OCI-LY1 (cell line): ENCODE measurements at regions not wholly inside any gene's neighbourhood (a gene's known extent, or its start where the extent isn't known, plus 50 kb on each side); places are given as distances from the start of the nearest gene placed in this dataset.

ENCODE experiments used
- H2AFZ ChIP-seq: fragments of 200-600 bp; sonication (generic), shearing (Covaris generic); 2 replicates; pipeline ENCODE4 v1.6.0; 2014; ENCODE audit warnings: antibody characterized with exemption, mild to moderate bottlenecking, low read length
- H3F3A ChIP-seq: fragments of 200-600 bp; sonication (generic), shearing (Covaris generic); 2 replicates; pipeline ENCODE4 v1.6.0; 2014; ENCODE audit warnings: mild to moderate bottlenecking, antibody characterized with exemption, low read length, moderate library complexity; ENCODE audit not compliant: insufficient read depth
- H3K27ac ChIP-seq: fragments of 200-600 bp; sonication (generic); 2 replicates; pipeline ENCODE4 v1.5.1; 2014; ENCODE audit warnings: low read length, mixed run types, mild to moderate bottlenecking, low read depth; ENCODE audit not compliant: poor library complexity, severe bottlenecking
- H3K27me3 ChIP-seq: fragments of 200-600 bp; sonication (generic); 2 replicates; pipeline ENCODE4 v1.6.0; 2014; ENCODE audit warnings: antibody characterized with exemption, mild to moderate bottlenecking, low read length, moderate library complexity; ENCODE audit not compliant: insufficient read depth
- H3K36me3 ChIP-seq: fragments of 200-600 bp; sonication (generic); 2 replicates; pipeline ENCODE4 v1.6.1; 2014; ENCODE audit warnings: mild to moderate bottlenecking, antibody characterized with exemption, low read length, moderate library complexity, mixed read lengths; ENCODE audit not compliant: insufficient read depth
- H3K4me1 ChIP-seq: fragments of 200-600 bp; sonication (generic); 2 replicates; pipeline ENCODE4 v1.5.1; 2014; ENCODE audit warnings: mild to moderate bottlenecking, low read length, moderate library complexity; ENCODE audit not compliant: insufficient read depth, severe bottlenecking
- H3K4me2 ChIP-seq: fragments of 200-600 bp; sonication (generic), shearing (Covaris generic); 2 replicates; pipeline ENCODE4 v1.6.1; 2014; ENCODE audit warnings: low read length
- H3K4me3 ChIP-seq: fragments of 200-600 bp; sonication (generic); 2 replicates; pipeline ENCODE4 v1.5.1; 2014; ENCODE audit warnings: low read length, low read depth, mild to moderate bottlenecking, mixed read lengths; ENCODE audit not compliant: poor library complexity, severe bottlenecking
- H3K79me2 ChIP-seq: fragments of 200-600 bp; shearing (Covaris generic); 2 replicates; pipeline ENCODE4 v1.6.1; 2016; ENCODE audit warnings: mixed run types, low read length, mixed read lengths; ENCODE audit not compliant: insufficient read depth
- H3K9ac ChIP-seq: fragments of 200-600 bp; sonication (generic), shearing (Covaris generic); 2 replicates; pipeline ENCODE4 v1.6.1; 2014; ENCODE audit warnings: mild to moderate bottlenecking, low read length, mixed read lengths
- H3K9me2 ChIP-seq: fragments of 200-600 bp; sonication (generic), shearing (Covaris generic); 2 replicates; pipeline ENCODE4 v1.6.1; 2014; ENCODE audit warnings: low read depth, mild to moderate bottlenecking, low read length, mixed read lengths
- H3K9me3 ChIP-seq: fragments of 200-600 bp; shearing (Covaris generic); 2 replicates; pipeline ENCODE4 v1.6.1; 2014; ENCODE audit warnings: low read length, mixed read lengths
- H4K20me1 ChIP-seq: fragments of 200-600 bp; sonication (generic), shearing (Covaris generic); 2 replicates; pipeline ENCODE4 v1.6.0; 2016; ENCODE audit warnings: mild to moderate bottlenecking, low read length; ENCODE audit not compliant: insufficient read depth
- CTCF ChIP-seq: fragments of 200-600 bp; sonication (generic), shearing (Covaris generic); IDR thresholded peaks from 2 replicates; pipeline ENCODE4 v1.5.1; 2017; ENCODE audit warnings: mild to moderate bottlenecking, antibody characterized with exemption, low read length, moderate library complexity, mixed read lengths
- EZH2 ChIP-seq: fragments of 200-600 bp; sonication (generic), shearing (Covaris generic); IDR thresholded peaks from 2 replicates; pipeline ENCODE4 v1.8.0; 2017; ENCODE audit warnings: borderline replicate concordance, mixed run types, mild to moderate bottlenecking, antibody characterized with exemption, low read length, moderate library complexity, mixed read lengths

GRCh38 chr12:43104494-43104893 is 447.5 kb downstream of the ADAMTS20 start:
- Histone ChIP-seq H3F3A (no peaks in the 10 kb centered on the region), H3K4me3 (no peak overlapping the region), H3K27me3 (no peaks in the 10 kb centered on the region), H3K9ac (no peak overlapping the region), H2AFZ (no peak overlapping the region), H4K20me1 (no peaks in the 10 kb centered on the region), H3K4me2 (no peak overlapping the region), H3K79me2 (no peaks in the 10 kb centered on the region), H3K36me3 (no peaks in the 10 kb centered on the region), H3K9me2 (no peaks in the 10 kb centered on the region), H3K27ac (no peak overlapping the region), H3K9me3 (no peaks in the 10 kb centered on the region), H3K4me1 (no peaks in the 10 kb centered on the region)
- TF ChIP-seq EZH2 = no peak
- TF ChIP-seq CTCF = no peak

- Histone ChIP-seq H3K9ac (no peak overlapping the region), H3F3A (no peaks in the 10 kb centered on the region), H4K20me1 (no peaks in the 10 kb centered on the region), H3K4me1 (no peaks in the 10 kb centered on the region), H3K27ac (no peak overlapping the region), H3K4me2 (no peak overlapping the region), H3K9me3 (no peaks in the 10 kb centered on the region), H3K36me3 (no peaks in the 10 kb centered on the region), H3K9me2 (no peaks in the 10 kb centered on the region), H3K79me2 (no peaks in the 10 kb centered on the region), H3K27me3 (no peaks in the 10 kb centered on the region), H3K4me3 (no peak overlapping the region), H2AFZ (no peak overlapping the region)
- no peak for TF ChIP-seq EZH2
- TF ChIP-seq CTCF = no peak
These were observed 448.1 kb downstream of the ADAMTS20 start for GRCh38 chr12:43103866-43104265.

- Histone ChIP-seq H3K79me2 (no peaks in the 10 kb centered on the region), H4K20me1 (no peaks in the 10 kb centered on the region), H3F3A (no peaks in the 10 kb centered on the region), H2AFZ (no peak overlapping the region), H3K36me3 (no peaks in the 10 kb centered on the region), H3K27me3 (no peaks in the 10 kb centered on the region), H3K4me1 (no peaks in the 10 kb centered on the region), H3K9me2 (no peaks in the 10 kb centered on the region), H3K4me3 (no peak overlapping the region), H3K9ac (no peak overlapping the region), H3K9me3 (no peaks in the 10 kb centered on the region), H3K27ac (no peak overlapping the region), H3K4me2 (no peak overlapping the region)
- TF ChIP-seq EZH2 (no peak), CTCF (no peak)
These were observed 449.3 kb downstream of the ADAMTS20 start for GRCh38 chr12:43102546-43103264.
